GM19025 (cell line): ENCODE measurements at regions not wholly inside any gene's neighbourhood (a gene's known extent, or its start where the extent isn't known, plus 50 kb on each side); places are given as distances from the start of the nearest gene placed in this dataset.

Experiments used
- ATAC-seq: cut with Tn5 transposase; IDR thresholded peaks from one replicate; pipeline ENCODE4 v1.9.1; 2021; ENCODE audit warnings: mild to moderate bottlenecking, low read depth, moderate library complexity; ENCODE audit not compliant: unreplicated experiment

DNA sequence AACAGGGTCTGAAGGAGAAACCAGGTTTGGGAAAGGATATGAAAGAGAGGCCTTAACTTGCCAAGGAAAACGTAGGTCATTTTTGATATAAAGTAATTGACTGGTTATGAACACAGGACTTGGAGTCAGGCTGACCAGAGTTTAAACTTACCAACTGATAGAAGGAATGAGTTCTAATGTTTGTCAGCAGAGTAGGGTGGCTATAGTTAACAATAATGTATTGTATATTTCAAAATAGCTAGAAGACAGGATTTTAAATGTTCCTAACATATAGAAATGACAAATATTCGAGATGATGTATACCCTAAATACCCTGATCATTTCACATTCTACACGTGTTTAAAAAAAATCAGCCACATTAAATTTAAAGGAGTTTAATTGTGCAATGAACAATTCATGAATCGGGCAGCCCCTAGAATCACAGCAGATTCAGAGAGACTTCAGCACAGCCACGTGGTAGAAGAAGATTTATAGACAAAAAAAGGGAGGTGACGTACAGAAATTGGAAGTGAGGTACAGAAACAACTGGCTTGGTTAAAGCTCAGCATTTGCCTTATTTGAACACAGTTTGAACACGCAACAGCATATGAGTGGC lies 52.5 kb upstream of the PLEKHG7 start:
- no peak for ATAC-seq

GRCh38 chr12:92649511-92650227 lies 53.1 kb upstream of the PLEKHG7 start:
- peak; percentile 69 for ATAC-seq

- no peak for ATAC-seq
Measured at GRCh38 chr12:92648242-92649031, 54.4 kb upstream of the PLEKHG7 start.

DNA sequence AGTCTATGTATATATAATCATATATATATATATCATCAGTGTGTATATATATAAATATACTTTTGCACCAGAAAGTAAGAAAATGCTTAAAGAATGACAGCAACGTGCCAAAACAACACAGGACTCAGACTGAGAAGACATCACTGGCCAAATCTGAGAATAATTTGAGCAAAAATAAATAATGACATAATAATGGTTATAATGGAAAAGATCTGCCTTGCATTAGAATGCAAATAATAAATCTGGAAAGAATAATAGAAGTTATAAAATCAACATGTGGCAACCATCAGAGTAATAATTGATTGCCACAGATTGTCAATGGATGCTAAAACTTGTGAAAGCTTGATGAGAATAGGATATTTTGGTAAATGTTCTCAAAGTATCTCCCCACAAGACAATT lies 61.5 kb upstream of the PLEKHG7 start:
- no peak for ATAC-seq

GRCh38 chr12:92640691-92641090 lies 62.1 kb upstream of the PLEKHG7 start:
- no peak for ATAC-seq

DNA sequence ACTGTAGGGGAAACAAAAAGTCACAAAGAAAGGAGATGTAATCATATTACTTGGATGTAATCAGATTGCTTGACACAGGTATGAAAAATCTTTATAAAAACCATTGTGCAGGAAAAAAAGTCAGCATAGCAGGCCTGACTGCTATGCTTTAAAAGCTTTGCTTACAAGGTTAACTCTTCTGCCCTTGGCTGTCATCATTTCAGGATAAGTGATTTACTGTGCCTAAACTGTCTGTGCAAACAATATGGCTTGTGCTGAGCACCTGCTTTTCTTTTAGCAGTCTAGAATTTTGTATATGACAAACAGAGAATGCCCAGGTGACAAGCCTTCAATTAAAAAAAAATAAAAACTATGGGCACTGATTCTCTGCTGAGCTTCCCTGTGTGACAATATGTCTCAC lies 63.8 kb upstream of the PLEKHG7 start:
- no peak for ATAC-seq

DNA sequence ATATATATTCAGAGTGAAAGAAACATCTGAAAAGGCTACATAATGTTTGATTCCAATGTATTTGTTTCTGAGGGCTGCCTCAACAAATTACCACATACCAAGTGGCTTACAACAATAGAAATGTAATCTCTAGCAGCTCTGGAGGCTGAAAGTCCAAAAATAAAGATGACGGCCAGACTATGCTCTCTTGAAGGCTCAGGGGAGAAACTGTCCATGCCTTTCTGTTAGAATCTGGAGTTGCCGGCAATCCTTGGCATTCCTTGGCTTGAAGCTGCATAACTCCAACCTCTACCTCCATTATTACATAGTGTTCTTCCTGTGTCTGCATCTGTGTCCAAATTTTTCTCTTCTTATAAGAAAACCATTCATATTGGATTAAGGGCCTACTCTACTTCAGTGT lies 68.1 kb upstream of the PLEKHG7 start:
- ATAC-seq, result no peak

DNA sequence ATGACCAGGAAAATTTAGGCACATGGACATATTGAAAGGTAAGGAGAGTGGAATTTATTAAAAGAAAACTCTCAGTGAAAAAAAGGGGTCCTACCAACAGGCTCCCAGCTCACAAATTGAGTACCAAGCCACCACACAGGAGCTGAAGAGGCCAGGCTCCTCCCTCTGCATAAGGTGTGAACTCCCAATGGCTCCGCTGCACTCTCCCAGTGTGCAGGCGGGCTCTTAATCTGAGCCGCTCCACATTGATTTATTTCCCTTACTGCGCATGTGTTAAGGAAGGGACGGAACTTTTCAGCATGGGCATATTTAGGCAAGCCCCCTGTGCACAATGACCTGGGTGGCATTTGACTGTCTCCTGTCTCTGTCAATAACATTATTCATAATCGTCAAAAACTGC lies 68.6 kb upstream of the PLEKHG7 start:
- no peak for ATAC-seq

DNA sequence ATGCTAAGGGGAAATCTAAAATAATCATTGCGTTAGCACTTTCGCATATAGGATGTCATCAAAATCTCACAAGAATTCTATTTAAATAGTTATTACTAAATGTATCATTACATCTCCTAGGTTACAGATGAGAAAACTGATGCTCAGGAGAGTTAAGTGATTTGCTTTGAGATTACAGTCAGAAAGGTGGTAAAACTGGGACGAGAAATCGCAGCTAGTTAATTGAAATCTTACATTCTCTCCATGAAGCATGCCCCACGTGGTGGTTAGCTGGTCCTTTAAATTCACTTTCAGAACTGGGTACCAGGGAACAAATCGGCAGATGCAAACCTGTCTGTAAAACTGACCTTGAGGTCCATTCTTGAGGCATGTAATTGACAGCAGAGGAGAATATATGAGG lies 71.8 kb upstream of the PLEKHG7 start:
- ATAC-seq, result no peak

GRCh38 chr12:92629349-92630065 lies 73.3 kb upstream of the PLEKHG7 start:
- no peak for ATAC-seq

- ATAC-seq, result no peak
Measured at GRCh38 chr12:92628476-92628875, 74.3 kb upstream of the PLEKHG7 start.

- no peak for ATAC-seq
Measured at GRCh38 chr12:92627511-92627910, 75.3 kb upstream of the PLEKHG7 start.

GRCh38 chr12:92625639-92626310 lies 77.0 kb upstream of the PLEKHG7 start:
- no peak for ATAC-seq

DNA sequence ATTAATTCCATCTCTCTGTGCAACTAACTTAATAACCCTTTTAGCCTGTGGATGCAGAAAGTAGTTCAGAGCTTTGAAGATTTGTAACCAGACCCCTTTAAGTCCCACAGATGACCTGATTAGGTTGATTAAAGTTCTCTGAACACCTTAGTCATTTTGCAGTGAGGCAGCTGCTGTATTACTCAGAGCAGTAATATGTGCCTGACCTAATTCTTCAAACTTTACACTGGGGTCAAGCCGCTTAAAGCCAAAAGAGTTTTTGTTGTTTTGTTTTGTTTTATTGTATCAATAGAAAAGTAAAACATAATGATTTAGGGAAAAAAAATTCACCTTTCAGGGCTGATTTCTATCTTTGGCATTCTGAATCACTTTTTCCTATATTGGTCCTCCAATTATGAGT lies 78.6 kb upstream of the PLEKHG7 start:
- ATAC-seq, result no peak

DNA sequence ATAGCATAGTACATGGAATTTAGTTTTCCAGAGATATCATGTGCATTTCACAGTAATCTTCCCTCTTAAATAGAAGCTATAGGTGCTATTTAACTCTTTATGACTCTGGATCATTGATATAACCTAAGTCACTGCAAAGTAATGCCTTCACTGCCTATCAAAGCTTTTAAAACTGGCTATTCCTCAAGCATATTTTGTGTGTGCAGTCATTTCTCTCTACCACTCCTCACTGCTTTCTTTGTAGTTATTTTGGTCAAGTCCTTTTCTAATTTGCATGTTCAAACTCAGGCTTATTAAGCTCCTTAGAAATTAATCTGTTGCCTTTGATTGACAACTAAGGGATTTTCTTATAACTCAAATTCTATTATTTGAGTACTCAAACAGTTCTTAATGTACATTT lies 79.4 kb upstream of the PLEKHG7 start:
- ATAC-seq, result no peak

GRCh38 chr12:92621833-92622232 lies 81.0 kb upstream of the PLEKHG7 start:
- no peak for ATAC-seq

DNA sequence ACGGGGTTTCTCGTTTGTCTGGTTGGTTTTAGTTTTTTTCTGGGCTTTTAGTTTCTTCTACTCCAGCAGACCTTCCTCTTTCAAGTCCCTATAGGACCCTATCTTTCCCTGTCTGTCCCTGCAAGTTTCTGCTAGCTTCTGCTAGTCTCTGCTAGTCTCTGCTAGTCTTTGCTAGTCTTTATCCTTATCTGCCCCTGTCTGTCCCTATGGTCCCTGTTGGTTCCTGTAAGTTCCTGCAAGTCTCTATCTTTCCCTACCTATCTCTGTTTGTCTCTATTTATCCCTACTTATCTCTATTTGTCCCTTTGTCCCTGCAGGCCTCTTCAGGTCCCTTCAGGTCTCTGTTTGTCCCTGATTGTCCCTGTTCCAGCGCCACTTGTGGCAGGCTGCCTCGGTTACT lies 81.5 kb upstream of the PLEKHG7 start:
- no peak for ATAC-seq

GRCh38 chr12:92619730-92620684 lies 82.8 kb upstream of the PLEKHG7 start:
- ATAC-seq, result no peak

GRCh38 chr12:92619026-92619425 lies 83.8 kb upstream of the PLEKHG7 start:
- ATAC-seq, result no peak
